CD14-positive monocyte (primary cell): ENCODE measurements at regions not wholly inside any gene's neighbourhood (a gene's known extent, or its start where the extent isn't known, plus 50 kb on each side); places are given as distances from the start of the nearest gene placed in this dataset.

ENCODE experiments used
- DNase-seq, 3 donors: peaks; one replicate each; pipeline ENCODE4 v3.0.0-alpha.2; 2011 to 2022
- H2AFZ ChIP-seq: 2 replicates; pipeline ENCODE4 v1.6.0; 2012; ENCODE audit warnings: mild to moderate bottlenecking, low read depth, low read length, inconsistent platforms; ENCODE audit not compliant: insufficient read depth, poor library complexity, severe bottlenecking
- H3K27ac ChIP-seq, 2 donors: 1 replicate in 1 of 2; 2 replicates in 1 of 2; pipeline ENCODE4 v1.5.1; 2012 to 2013; ENCODE audit warnings: low read length in 2 of 2, control low read depth in 1 of 2, inconsistent platforms in 1 of 2, low read depth in 1 of 2, mild to moderate bottlenecking in 1 of 2
- H3K27me3 ChIP-seq, 2 donors: one replicate each; pipeline versions ENCODE4 v1.6.0 to v1.6.1; 2011 to 2013; ENCODE audit warnings: low read length in 2 of 2; ENCODE audit not compliant: control insufficient read depth in 2 of 2, insufficient read depth in 2 of 2
- H3K36me3 ChIP-seq, 2 donors: replicated peaks in 1 of 2; 1 replicate in 1 of 2; 2 replicates in 1 of 2; pipeline versions ENCODE4 v1.5.1 to v1.6.1; 2012 to 2013; ENCODE audit warnings: low read length in 2 of 2, control low read depth in 1 of 2, inconsistent platforms in 1 of 2, mild to moderate bottlenecking in 1 of 2; ENCODE audit not compliant: insufficient read depth in 2 of 2, control insufficient read depth in 1 of 2
- H3K4me1 ChIP-seq, 2 donors: 1 replicate in 1 of 2; 2 replicates in 1 of 2; pipeline versions ENCODE4 v1.5.1 to v1.6.1; 2012 to 2013; ENCODE audit warnings: low read length in 2 of 2, control low read depth in 1 of 2, inconsistent platforms in 1 of 2, mild to moderate bottlenecking in 1 of 2, moderate library complexity in 1 of 2; ENCODE audit not compliant: insufficient read depth in 2 of 2, control insufficient read depth in 1 of 2
- H3K4me2 ChIP-seq: replicated peaks from 2 replicates; pipeline ENCODE3; 2012; ENCODE audit warnings: low read length, moderate library complexity, mild to moderate bottlenecking; ENCODE audit not compliant: poor library complexity, severe bottlenecking; ENCODE audit errors: extremely low read depth
- H3K4me3 ChIP-seq, 3 experiments: fragments of 200-600 bp in 1 of 3; sonication (generic) in 1 of 3; replicated peaks in 1 of 3; 1 replicate in 2 of 3; 2 replicates in 1 of 3; pipeline ENCODE4 v1.5.1; 2011 to 2013; ENCODE audit warnings: low read length in 3 of 3, mild to moderate bottlenecking in 3 of 3, control low read depth in 2 of 3, low read depth in 2 of 3, inconsistent platforms in 1 of 3, moderate library complexity in 1 of 3
- H3K79me2 ChIP-seq: 2 replicates; pipeline ENCODE4 v1.6.0; 2012; ENCODE audit warnings: mild to moderate bottlenecking, control low read depth, inconsistent platforms, low read length, moderate library complexity; ENCODE audit not compliant: insufficient read depth
- H3K9ac ChIP-seq: 2 replicates; pipeline ENCODE4 v1.6.0; 2017; ENCODE audit warnings: low read length, mild to moderate bottlenecking; ENCODE audit not compliant: insufficient read depth, poor library complexity, severe bottlenecking
- H3K9me3 ChIP-seq, 2 donors: replicated peaks in 1 of 2; 1 replicate in 1 of 2; 2 replicates in 1 of 2; pipeline versions ENCODE4 v1.5.1 to v1.6.1; 2012 to 2013; ENCODE audit warnings: low read length in 2 of 2, control low read depth in 1 of 2; ENCODE audit not compliant: control insufficient read depth in 1 of 2, insufficient read depth in 1 of 2
- H4K20me1 ChIP-seq: 2 replicates; pipeline ENCODE4 v1.6.0; 2012; ENCODE audit warnings: mild to moderate bottlenecking, low read length, control low read depth, moderate library complexity; ENCODE audit not compliant: insufficient read depth
- H3K27ac Mint-ChIP-seq, 7 donors: one replicate each; pipeline ENCODE4 v1.8.0; 2020; ENCODE audit warnings: mild to moderate bottlenecking in 7 of 7, mixed read lengths in 7 of 7, moderate library complexity in 6 of 7, inconsistent platforms in 2 of 7
- H3K27me3 Mint-ChIP-seq, 3 donors: one replicate each; pipeline ENCODE4 v1.8.0; 2021 to 2022; ENCODE audit warnings: low read depth in 3 of 3, mild to moderate bottlenecking in 3 of 3, mixed read lengths in 3 of 3, moderate library complexity in 3 of 3, inconsistent platforms in 1 of 3
- H3K36me3 Mint-ChIP-seq, 2 donors: one replicate each; pipeline ENCODE4 v1.8.0; 2020; ENCODE audit warnings: mixed read lengths in 2 of 2, inconsistent platforms in 1 of 2, mild to moderate bottlenecking in 1 of 2
- H3K4me1 Mint-ChIP-seq: one replicate; pipeline ENCODE4 v1.8.0; 2020; ENCODE audit warnings: mild to moderate bottlenecking, mixed read lengths
- H3K4me3 Mint-ChIP-seq, 2 donors: one replicate each; pipeline ENCODE4 v1.8.0; 2020; ENCODE audit warnings: mild to moderate bottlenecking in 2 of 2, mixed read lengths in 2 of 2, moderate library complexity in 1 of 2
- H3K9me3 Mint-ChIP-seq, 7 donors: one replicate each; pipeline ENCODE4 v1.8.0; 2020 to 2022; ENCODE audit warnings: mixed read lengths in 7 of 7, mild to moderate bottlenecking in 6 of 7, moderate library complexity in 6 of 7, inconsistent platforms in 2 of 7
- CTCF ChIP-seq: fragments of 200-600 bp; IDR thresholded peaks from one replicate; pipeline ENCODE4 v1.8.0; 2022; ENCODE audit warnings: antibody characterized with exemption, mild to moderate bottlenecking
- WGBS: methylation state at CpG from one replicate; pipeline ENCODE4 v1.1.5; 2013; ENCODE audit warnings: missing lambda C conversion rate; ENCODE audit not compliant: insufficient coverage; 5-methylcytosine and 5-hydroxymethylcytosine counted together
- intact Hi-C, 2 donors: fragments of 100-400 bp; cut with micrococcal nuclease; formaldehyde crosslinking; loops; one replicate each; pipeline versions ENCODE4 v1.15.0 to v1.15.1; 2023

DNA sequence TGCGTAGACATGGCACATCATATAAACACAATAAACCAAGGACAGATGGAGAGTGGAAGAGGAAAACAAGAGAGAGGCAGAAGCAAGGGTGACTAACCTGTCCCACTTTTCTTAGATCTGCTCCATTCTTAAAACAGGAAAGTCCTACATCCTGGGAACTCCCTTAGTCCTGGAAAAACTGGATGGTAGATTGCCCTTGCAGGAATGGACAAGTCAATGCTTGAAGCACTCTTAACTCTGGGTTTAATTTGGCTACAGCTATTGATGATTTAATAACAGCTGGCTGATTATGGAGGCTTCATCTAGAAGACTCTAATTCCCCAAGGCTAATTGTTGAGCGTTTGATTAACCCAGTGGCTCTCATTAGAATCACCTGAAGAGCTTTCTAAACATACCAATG, 258.8 kb downstream of the MIAT start:
- Histone ChIP-seq H3K79me2 (no peaks in the 10 kb centered on the region), H3K4me2 (no peak overlapping the region), H3K27ac (no peak overlapping the region), H4K20me1 (no peaks in the 10 kb centered on the region), H3K9me3 (no peaks in the 10 kb centered on the region), H2AFZ (no peak overlapping the region), H3K4me1 (no peaks in the 10 kb centered on the region), H3K9ac (no peak overlapping the region), H3K27me3 (peaks cover 9 to 12% of the 10 kb centered on the region in 2 donors), H3K4me3 (no peak overlapping the region), H3K36me3 (no peaks in the 10 kb centered on the region)
- Mint-ChIP-seq H3K4me3 (no peak overlapping the region), H3K36me3 (no peaks in the 10 kb centered on the region), H3K4me1 (no peaks in the 10 kb centered on the region), H3K27me3 (peaks cover 20 to 33% (median 22%) of the 10 kb centered on the region in 3 donors), H3K27ac (no peak overlapping the region), H3K9me3 (peaks cover 0 to 2% (median 0%) of the 10 kb centered on the region in 7 donors)
- intact Hi-C loops = no loop called here
- no peak for TF ChIP-seq CTCF
- no peak for DNase-seq
- WGBS = 86% methylated on average over 1 of the region's 2 CpGs

- H3K4me1 Mint-ChIP-seq = no peaks in the 10 kb centered on the region
- peaks cover 0 to 2% (median 0%) of the 10 kb centered on the region in 7 donors for H3K9me3 Mint-ChIP-seq
- H4K20me1 ChIP-seq = no peaks in the 10 kb centered on the region
- H3K27ac Mint-ChIP-seq = no peak overlapping the region
- H3K27ac ChIP-seq = no peak overlapping the region
- WGBS = 60% methylated on average over 1 of the region's 3 CpGs
- no peaks in the 10 kb centered on the region for H3K9me3 ChIP-seq
- H3K79me2 ChIP-seq = no peaks in the 10 kb centered on the region
- no peaks in the 10 kb centered on the region for H3K36me3 ChIP-seq
- no peak overlapping the region for H3K4me3 Mint-ChIP-seq
- peaks cover 0 to 3% of the 10 kb centered on the region in 2 donors for H3K27me3 ChIP-seq
- no peak overlapping the region for H3K9ac ChIP-seq
- H3K27me3 Mint-ChIP-seq = peaks cover 9 to 16% (median 13%) of the 10 kb centered on the region in 3 donors
- no peak for TF ChIP-seq CTCF
- no peak overlapping the region for H2AFZ ChIP-seq
- H3K36me3 Mint-ChIP-seq = no peaks in the 10 kb centered on the region
- H3K4me2 ChIP-seq = no peak overlapping the region
- no peak overlapping the region for H3K4me3 ChIP-seq
- intact Hi-C loops = no loop called here
- DNase-seq = no peak
- no peaks in the 10 kb centered on the region for H3K4me1 ChIP-seq
Observed at GRCh38 chr22:26918226-26918625, 260.8 kb downstream of the MIAT start.
